H1 (cell line): ENCODE measurements at regions not wholly inside any gene's neighbourhood (a gene's known extent, or its start where the extent isn't known, plus 50 kb on each side); places are given as distances from the start of the nearest gene placed in this dataset.
"Not testable (repeated sequence)": the region's sequence is repeated elsewhere in the genome, so short reads cannot be mapped to it uniquely, and the experiment has no call there.

Experiments
- EZH2 ChIP-seq: fragments of 200-600 bp; sonication (generic); IDR thresholded peaks from 2 replicates; pipeline ENCODE4 v1.7.1; 2012; ENCODE audit warnings: low read depth, mild to moderate bottlenecking, moderate library complexity, low read length, inconsistent platforms; ENCODE audit not compliant: severe bottlenecking
- GTF2F1 ChIP-seq: IDR thresholded peaks from 2 replicates; pipeline ENCODE4 v1.6.1; 2012; ENCODE audit warnings: low read depth, low read length, improper control_type of control experiment, borderline replicate concordance
- RAD21 ChIP-seq, 2 experiments: IDR thresholded peaks in 1 of 2; conservative IDR thresholded peaks in 1 of 2; 2 replicates each; pipeline ENCODE4 v1.6.1; 2011; ENCODE audit warnings: low read depth in 2 of 2, low read length in 2 of 2, improper control_type of control experiment in 1 of 2, inconsistent platforms in 1 of 2, mild to moderate bottlenecking in 1 of 2, moderate library complexity in 1 of 2
- TF ChIP-seq, protein P1 (sequence below), 3 experiments: IDR thresholded peaks; 1 replicate in 2 of 3; 2 replicates in 1 of 3; pipeline versions ENCODE4 v1.5.1 to v1.6.1; 2011; ENCODE audit warnings: low read length in 3 of 3, mild to moderate bottlenecking in 3 of 3, inconsistent platforms in 2 of 3, low read depth in 1 of 3, moderate library complexity in 1 of 3; ENCODE audit not compliant: insufficient read depth in 1 of 3; ENCODE audit errors: control extremely low read depth in 1 of 3

DNA sequence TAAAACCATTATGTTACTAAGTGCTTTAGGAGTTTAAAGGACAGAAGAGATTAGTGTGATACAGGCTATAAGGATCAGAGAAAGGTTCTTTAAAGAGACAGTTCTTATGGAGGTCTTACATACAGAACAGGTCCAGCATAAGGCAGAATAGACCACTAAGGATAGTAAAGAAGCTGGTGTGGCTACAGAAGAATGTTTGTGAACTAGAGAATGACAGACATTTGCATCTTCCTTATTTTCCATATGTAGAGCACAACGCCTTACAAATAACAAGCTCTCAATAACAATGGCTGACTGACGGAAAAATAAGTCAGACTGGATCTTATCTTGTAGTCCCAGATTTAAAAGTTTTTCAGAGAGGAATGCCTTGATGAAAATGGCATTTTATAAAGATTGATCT, 95.6 kb upstream of the NOTCH2NLA start:
- TF ChIP-seq, protein P1, sequence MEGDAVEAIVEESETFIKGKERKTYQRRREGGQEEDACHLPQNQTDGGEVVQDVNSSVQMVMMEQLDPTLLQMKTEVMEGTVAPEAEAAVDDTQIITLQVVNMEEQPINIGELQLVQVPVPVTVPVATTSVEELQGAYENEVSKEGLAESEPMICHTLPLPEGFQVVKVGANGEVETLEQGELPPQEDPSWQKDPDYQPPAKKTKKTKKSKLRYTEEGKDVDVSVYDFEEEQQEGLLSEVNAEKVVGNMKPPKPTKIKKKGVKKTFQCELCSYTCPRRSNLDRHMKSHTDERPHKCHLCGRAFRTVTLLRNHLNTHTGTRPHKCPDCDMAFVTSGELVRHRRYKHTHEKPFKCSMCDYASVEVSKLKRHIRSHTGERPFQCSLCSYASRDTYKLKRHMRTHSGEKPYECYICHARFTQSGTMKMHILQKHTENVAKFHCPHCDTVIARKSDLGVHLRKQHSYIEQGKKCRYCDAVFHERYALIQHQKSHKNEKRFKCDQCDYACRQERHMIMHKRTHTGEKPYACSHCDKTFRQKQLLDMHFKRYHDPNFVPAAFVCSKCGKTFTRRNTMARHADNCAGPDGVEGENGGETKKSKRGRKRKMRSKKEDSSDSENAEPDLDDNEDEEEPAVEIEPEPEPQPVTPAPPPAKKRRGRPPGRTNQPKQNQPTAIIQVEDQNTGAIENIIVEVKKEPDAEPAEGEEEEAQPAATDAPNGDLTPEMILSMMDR (IDR thresholded peaks at IDR 0.05; ENCODE audit: control extremely low read depth in 1 of 3, insufficient read depth in 1 of 3, low read depth in 1 of 3, low read length in 3 of 3): not testable (repeated sequence)
- not testable (repeated sequence) for TF ChIP-seq GTF2F1; EZH2; RAD21 (IDR thresholded peaks at IDR 0.05 in 1 of 2, conservative IDR thresholded peaks at IDR 0.05 in 1 of 2; ENCODE audit: low read depth in 2 of 2, low read length in 2 of 2)
